GM18861 (cell line): ENCODE measurements at regions not wholly inside any gene's neighbourhood (a gene's known extent, or its start where the extent isn't known, plus 50 kb on each side); places are given as distances from the start of the nearest gene placed in this dataset.
"Not testable (repeated sequence)": the region's sequence is repeated elsewhere in the genome, so short reads cannot be mapped to it uniquely, and the experiment has no call there.

Source experiments
- ATAC-seq: cut with Tn5 transposase; IDR thresholded peaks from one replicate; pipeline ENCODE4 v1.9.1; 2021; ENCODE audit not compliant: unreplicated experiment

- no peak for ATAC-seq
These were observed 615.6 kb upstream of the ADAMTS9 start for GRCh38 chr3:65303431-65303830.

- ATAC-seq = no peak
These were observed 603.8 kb upstream of the ADAMTS9 start for GRCh38 chr3:65291448-65292125.

GRCh38 chr3:65288776-65289175 is 601.0 kb upstream of the ADAMTS9 start:
- no peak for ATAC-seq

- ATAC-seq = no peak
These were observed 598.2 kb upstream of the ADAMTS9 start for GRCh38 chr3:65285956-65286355.

GRCh38 chr3:65284961-65285360 is 597.2 kb upstream of the ADAMTS9 start:
- no peak for ATAC-seq

GRCh38 chr3:65284546-65284945 is 596.7 kb upstream of the ADAMTS9 start:
- ATAC-seq = no peak

GRCh38 chr3:65279225-65279782 is 591.5 kb upstream of the ADAMTS9 start:
- ATAC-seq = no peak

- ATAC-seq = no peak
These were observed 590.0 kb upstream of the ADAMTS9 start for GRCh38 chr3:65277798-65278197.

GRCh38 chr3:65276551-65276950 is 588.8 kb upstream of the ADAMTS9 start:
- no peak for ATAC-seq

- no peak for ATAC-seq
These were observed 580.6 kb upstream of the ADAMTS9 start for GRCh38 chr3:65268426-65268825.

GRCh38 chr3:65265942-65266590 is 578.3 kb upstream of the ADAMTS9 start:
- no peak for ATAC-seq

GRCh38 chr3:65265511-65265910 is 577.7 kb upstream of the ADAMTS9 start:
- ATAC-seq = no peak

GRCh38 chr3:65262548-65262947 is 574.7 kb upstream of the ADAMTS9 start:
- no peak for ATAC-seq

GRCh38 chr3:65259946-65260345 is 572.1 kb upstream of the ADAMTS9 start:
- ATAC-seq = no peak

- ATAC-seq = not testable (repeated sequence)
These were observed 565.1 kb upstream of the ADAMTS9 start for GRCh38 chr3:65252914-65253313.

GRCh38 chr3:65252266-65252665 is 564.5 kb upstream of the ADAMTS9 start:
- ATAC-seq = no peak

- ATAC-seq = no peak
These were observed 563.6 kb upstream of the ADAMTS9 start for GRCh38 chr3:65251375-65251774.

GRCh38 chr3:65246561-65246960 is 558.8 kb upstream of the ADAMTS9 start:
- ATAC-seq = no peak

GRCh38 chr3:65245133-65246063 is 557.6 kb upstream of the ADAMTS9 start:
- ATAC-seq = no peak

GRCh38 chr3:65240366-65240765 is 552.6 kb upstream of the ADAMTS9 start:
- no peak for ATAC-seq

GRCh38 chr3:65238652-65239051 is 550.9 kb upstream of the ADAMTS9 start:
- ATAC-seq = no peak
